Muscle of arm (tissue), 1 donor: ENCODE measurements at regions not wholly inside any gene's neighbourhood (a gene's known extent, or its start where the extent isn't known, plus 50 kb on each side); places are given as distances from the start of the nearest gene placed in this dataset.

Experiments
- DNase-seq: peaks from one replicate; pipeline ENCODE4 v3.0.0-alpha.2; 2013

DNA sequence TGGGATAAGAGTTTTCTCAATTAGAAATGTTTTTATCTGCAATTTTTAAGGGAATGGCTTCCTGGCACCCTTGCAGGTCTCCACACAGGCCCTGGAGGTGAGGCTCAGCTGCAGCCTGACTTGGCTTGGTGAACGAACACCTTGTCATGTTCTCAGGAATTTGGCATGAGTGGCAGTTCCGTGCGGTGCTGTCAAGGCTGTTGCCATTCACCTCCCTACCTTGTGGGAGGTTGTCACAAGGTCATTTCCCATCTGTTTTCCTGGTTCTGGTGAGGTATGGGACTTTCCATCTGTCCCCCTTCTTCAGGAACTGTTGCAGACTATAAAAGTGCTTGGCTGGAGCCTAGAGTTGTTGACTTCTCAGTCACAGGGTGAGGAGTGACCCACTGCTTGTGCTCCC is 82.9 kb downstream of the ELOVL4 start:
- no peak for DNase-seq

- no peak for DNase-seq
Measured at GRCh38 chr6:79864001-79864400, 83.4 kb downstream of the ELOVL4 start.

DNA sequence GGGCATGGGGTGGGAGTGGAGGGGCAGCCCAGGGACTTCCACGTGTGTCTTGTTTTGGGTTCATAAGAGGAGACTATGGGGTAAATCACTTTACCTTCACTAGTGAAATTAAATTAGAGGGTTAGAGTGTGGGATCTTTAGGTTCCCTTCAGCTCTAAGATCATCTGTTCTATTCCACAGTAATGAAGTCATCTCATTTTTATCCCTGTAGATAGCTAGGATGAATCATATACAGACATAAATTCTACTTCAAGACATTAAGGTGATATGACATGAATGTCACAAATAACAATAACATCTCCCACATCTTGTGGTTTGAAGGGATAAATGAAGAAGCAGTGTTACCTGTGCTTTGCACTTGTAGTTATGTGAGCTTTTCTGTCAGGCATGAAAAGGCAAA is 83.8 kb downstream of the ELOVL4 start:
- DNase-seq, result no peak

- DNase-seq, result no peak
Measured at GRCh38 chr6:79862711-79863110, 84.6 kb downstream of the ELOVL4 start.

DNA sequence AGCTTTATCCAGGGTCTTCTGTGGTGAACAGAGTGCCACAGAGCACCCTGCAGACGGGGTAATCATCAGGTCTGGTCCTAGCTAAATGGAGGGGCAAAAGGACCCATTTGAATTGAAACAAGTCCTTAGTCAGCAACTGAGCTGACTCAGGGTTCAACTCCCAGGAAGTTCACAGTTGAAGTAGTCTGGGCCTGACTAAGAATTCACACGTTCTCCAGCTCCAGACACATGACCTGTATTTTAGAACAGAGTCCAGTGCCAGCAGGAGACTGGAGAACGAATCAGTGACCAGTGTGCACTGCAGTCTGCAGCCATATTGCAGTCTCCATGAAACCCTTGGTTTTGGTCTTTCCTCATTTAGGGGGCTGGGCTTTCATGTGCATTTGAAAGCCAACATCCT is 85.2 kb downstream of the ELOVL4 start:
- DNase-seq, result no peak

DNA sequence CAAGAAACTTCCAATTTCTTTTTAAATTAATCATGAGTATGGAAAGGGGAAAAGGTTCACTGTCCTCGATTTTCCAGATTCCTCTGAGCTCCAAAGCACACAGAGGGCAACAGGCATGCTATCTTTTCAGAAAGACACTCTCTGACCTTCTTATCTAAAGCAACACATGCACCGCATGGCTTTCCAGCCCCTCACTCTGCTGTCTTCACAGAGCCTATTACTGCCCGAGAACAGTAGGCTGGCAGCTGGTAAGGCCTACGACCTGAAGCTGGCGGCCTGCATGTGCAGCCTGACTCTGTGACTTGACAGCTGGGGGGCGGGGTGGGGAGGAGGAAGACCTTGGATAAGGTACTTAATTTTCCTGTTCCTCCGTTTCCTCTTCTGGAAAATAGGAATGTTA is 86.3 kb downstream of the ELOVL4 start:
- no peak for DNase-seq

DNA sequence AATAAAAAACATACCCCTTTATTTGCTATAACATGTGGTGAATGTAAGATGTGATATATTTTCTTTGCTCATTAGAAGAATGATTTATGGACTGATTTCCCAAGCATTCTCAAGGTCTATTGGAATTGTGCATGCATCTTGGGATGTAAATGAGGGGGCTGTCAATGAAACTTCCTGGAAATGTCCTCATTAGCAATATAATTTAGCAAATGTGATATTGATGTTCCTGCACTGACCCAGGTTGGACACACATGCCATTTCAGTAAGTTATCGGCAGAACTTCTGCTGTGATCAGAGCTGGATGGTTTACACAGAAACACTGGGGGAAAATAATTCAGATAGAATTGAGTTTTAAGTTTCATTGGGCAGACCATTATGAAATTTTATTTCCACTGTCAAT is 99.9 kb downstream of the ELOVL4 start:
- DNase-seq, result no peak

GRCh38 chr6:79842376-79843040 is 104.8 kb downstream of the ELOVL4 start:
- no peak for DNase-seq

DNA sequence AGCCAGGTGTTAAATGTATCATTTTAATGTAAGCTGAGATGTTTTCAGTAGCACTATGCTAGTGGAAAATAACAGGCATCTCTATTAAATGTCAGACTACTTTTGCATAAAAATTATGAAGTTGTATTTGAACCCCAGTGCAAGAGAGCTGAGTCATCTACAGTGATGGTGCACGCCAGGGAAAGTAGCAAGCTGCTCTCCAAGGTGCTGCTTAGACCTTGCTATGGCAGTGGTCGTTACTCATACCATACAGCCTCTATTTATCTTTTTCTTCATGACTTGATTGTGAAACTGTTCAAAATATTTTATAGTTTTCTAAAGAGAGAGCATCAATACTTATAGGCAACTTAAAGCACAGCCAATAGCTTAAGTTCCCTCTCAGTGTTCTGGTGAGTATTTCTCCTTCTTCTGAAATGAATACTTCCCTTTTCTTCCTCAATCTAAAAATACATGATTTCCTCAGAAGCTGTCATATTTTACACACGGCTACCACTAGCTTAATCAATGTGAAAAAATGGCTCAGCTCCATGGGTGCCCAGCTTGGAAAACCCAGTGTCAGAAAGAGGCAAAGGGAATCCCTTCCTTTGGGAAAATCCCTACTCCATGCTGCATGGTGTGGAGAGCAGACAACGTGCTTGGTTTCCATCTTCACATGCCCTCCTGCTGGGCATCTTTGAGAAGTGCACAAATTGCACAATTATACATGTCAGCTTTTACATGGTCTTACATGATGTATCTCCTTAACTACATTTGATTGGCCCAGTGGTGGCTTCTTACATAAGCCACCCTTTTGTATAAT is 105.6 kb downstream of the ELOVL4 start:
- DNase-seq, result no peak

- no peak for DNase-seq
Measured at GRCh38 chr6:79838851-79839250, 108.5 kb downstream of the ELOVL4 start.

GRCh38 chr6:79833964-79834284 is 113.4 kb downstream of the ELOVL4 start:
- DNase-seq, result no peak

GRCh38 chr6:79833264-79833963 is 113.9 kb downstream of the ELOVL4 start:
- DNase-seq, result no peak

DNA sequence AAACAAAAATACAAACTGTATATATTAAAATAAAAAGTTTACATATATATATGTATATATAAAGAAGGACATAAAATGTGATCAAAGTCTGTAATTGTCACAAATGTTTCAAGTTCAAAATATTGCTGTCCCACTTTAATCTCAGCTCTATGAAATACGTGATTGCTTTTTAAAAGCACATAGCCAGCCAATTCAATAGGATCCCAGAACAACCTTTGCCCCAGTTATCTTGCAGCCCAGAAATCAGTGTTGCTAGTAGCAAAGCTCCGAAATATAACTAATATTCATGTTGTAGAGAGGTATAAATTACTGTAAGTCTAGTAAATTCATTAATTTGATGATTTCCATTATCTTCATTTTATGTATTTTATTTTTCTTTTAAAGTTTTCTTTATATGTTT is 114.6 kb downstream of the ELOVL4 start:
- DNase-seq, result no peak

GRCh38 chr6:79824202-79824601 is 123.2 kb downstream of the ELOVL4 start:
- no peak for DNase-seq

- DNase-seq, result no peak
Measured at GRCh38 chr6:79821859-79822258, 125.5 kb downstream of the ELOVL4 start.

GRCh38 chr6:79818471-79818870 is 128.9 kb downstream of the ELOVL4 start:
- DNase-seq, result no peak

DNA sequence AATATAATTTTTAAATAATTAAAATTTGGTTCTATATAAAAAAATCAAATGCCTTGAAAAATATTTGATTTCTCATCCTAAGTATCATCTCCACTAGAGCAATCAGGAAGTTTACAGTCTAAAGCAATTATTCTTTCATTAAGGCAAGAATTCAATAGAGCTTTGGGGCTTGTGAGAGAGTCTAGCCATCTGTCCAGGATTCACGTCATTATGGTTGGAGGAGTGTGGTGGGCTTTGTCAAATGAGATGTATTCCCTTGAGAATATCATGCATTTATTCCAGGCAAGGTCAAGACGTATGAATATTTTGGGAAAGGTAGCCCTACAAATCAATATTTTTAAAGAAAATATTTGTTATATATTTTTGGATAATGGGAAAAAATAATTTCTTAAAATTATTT is 132.4 kb downstream of the ELOVL4 start:
- DNase-seq, result no peak

DNA sequence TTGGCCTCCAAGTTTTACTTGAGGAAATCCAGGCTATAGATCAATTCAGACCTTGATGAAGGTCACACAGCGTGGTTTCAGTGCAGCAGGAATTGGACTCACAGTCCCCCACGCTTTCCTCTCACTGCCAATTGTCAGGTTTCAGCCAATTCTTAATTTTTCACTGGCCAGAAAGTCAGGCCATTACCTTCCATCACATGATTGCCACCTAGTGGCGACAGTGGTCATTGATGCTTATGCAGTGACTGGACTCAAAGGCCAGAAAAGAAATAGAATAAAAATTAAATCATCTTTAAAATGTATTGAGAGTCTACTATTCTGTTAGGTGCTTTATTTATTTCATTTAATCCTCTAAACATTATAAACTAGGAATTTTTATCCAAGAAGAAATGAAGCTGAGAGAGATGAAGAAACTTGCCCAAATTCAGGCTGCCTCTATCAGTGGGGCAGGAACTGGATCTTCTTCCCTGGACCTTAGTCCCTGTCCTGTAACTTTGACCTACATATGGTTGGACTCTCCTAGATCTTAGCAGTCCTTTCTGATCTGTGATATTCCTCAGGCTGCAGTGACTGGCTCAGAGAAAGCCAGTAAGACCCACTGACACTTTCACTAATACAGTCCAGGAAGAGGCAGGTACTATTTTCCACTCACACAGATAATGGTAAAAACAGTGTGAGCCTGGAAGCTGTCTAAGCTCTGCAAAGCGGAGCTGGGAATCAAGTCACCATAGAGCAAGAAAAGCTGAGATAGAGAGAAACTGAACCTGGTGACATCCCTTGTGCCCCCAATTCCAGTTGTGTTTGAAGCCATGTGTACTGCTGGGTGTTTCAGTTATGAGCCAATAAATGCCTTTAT is 133.3 kb downstream of the ELOVL4 start:
- DNase-seq, result peak; percentile 87

DNA sequence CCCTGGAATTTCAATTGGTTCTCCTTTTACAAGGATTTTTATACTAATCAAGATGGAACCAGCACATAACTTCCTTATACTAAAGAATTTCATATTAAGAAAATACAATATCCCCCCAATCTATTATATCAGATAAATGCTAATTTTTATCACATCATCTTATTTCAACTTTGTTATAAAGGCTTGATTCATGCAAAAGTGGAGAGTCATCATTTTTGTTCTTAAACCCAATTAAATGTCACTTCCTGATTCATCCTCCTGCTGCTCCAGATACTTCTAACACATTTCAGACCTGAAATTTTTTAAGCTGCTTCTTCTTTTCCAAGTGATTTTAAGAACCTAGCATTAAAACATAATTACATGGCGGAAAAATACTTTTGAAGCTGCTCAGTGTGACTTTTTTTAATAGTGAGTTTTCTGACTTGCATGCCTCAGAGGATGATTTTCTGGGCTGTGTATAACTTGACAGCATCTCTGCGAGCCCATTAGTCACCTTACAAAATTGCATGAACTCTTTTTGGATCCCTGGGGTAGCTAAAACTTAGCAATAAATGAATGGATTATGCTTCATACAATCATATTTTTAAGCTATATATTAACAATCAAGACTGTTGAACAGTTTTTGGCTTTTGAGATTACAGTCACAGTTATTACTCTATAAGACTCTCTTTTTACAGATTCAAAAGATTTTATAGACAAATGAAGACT is 134.1 kb downstream of the ELOVL4 start:
- DNase-seq, result no peak

- DNase-seq, result no peak
Measured at GRCh38 chr6:79812195-79812594, 135.2 kb downstream of the ELOVL4 start.

DNA sequence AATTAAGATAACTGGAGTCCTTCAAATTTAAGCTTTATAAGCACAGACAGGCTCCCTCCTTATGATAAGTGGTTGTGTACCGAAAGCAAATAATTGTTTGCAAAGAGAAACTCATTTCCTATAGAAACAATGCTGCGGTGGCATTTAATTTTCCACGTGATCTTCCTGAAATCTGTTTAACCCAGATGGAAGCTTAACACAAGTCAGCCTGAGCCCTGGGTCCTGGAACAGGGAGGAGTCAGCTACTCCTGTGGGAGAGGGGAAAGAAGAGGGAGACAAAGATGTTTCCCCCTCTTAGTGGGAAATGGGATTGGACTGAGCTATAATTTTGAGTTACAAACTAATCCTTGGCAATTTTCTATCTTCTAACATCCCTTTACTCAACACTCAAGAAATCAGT is 136.5 kb downstream of the ELOVL4 start:
- DNase-seq, result no peak
